ENCODE measurements at regions not wholly inside any gene's neighbourhood (a gene's known extent, or its start where the extent isn't known, plus 50 kb on each side); places are given as distances from the start of the nearest gene placed in this dataset.

- Histone ChIP-seq H3K4me3 (ENCODE audit: low read depth in 1 of 3, low read length in 3 of 3) (no peak overlapping the region), H3K9ac (ENCODE audit: low read depth in 1 of 2, low read length in 2 of 2) (no peak overlapping the region), H3K4me1 (ENCODE audit: control insufficient read depth in 4 of 4, insufficient read depth in 4 of 4, low read length in 3 of 4) (no peaks in the 10 kb centered on the region), H3K27me3 (ENCODE audit: control insufficient read depth in 4 of 4, insufficient read depth in 4 of 4, low read length in 3 of 4) (no peaks in the 10 kb centered on the region), H3K36me3 (ENCODE audit: control insufficient read depth in 4 of 4, insufficient read depth in 3 of 4, low read depth in 1 of 4, low read length in 3 of 4) (no peaks in the 10 kb centered on the region), H3K27ac (ENCODE audit: low read depth in 1 of 2, low read length in 2 of 2) (no peak overlapping the region), H3K9me3 (ENCODE audit: control insufficient read depth in 4 of 4, low read length in 3 of 4) (no peaks in the 10 kb centered on the region)
- TF ChIP-seq, protein P1, sequence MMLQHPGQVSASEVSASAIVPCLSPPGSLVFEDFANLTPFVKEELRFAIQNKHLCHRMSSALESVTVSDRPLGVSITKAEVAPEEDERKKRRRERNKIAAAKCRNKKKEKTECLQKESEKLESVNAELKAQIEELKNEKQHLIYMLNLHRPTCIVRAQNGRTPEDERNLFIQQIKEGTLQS (IDR thresholded peaks at IDR 0.05): no peak
- TF ChIP-seq CTCF (IDR thresholded peaks at IDR 0.05; ENCODE audit: low read depth, low read length, missing input control): no peak
- WGBS: 68% methylated on average over 2 of the region's 2 CpGs
- no peak for DNase-seq (ENCODE audit: low spot score)
Observed at GRCh38 chr7:46449743-46450142, 528.7 kb upstream of the IGFBP3 start.

GRCh38 chr7:46448478-46448877 is 527.4 kb upstream of the IGFBP3 start:
- Histone ChIP-seq H3K4me1 (ENCODE audit: control insufficient read depth in 4 of 4, insufficient read depth in 4 of 4, low read length in 3 of 4) (no peaks in the 10 kb centered on the region), H3K4me3 (ENCODE audit: low read depth in 1 of 3, low read length in 3 of 3) (no peak overlapping the region), H3K36me3 (ENCODE audit: control insufficient read depth in 4 of 4, insufficient read depth in 3 of 4, low read depth in 1 of 4, low read length in 3 of 4) (no peaks in the 10 kb centered on the region), H3K9me3 (ENCODE audit: control insufficient read depth in 4 of 4, low read length in 3 of 4) (no peaks in the 10 kb centered on the region), H3K9ac (ENCODE audit: low read depth in 1 of 2, low read length in 2 of 2) (no peak overlapping the region), H3K27me3 (ENCODE audit: control insufficient read depth in 4 of 4, insufficient read depth in 4 of 4, low read length in 3 of 4) (no peaks in the 10 kb centered on the region), H3K27ac (ENCODE audit: low read depth in 1 of 2, low read length in 2 of 2) (no peak overlapping the region)
- TF ChIP-seq, protein P1 (IDR thresholded peaks at IDR 0.05): no peak
- TF ChIP-seq CTCF (IDR thresholded peaks at IDR 0.05; ENCODE audit: low read depth, low read length, missing input control) (no peak), FOXA2 (IDR thresholded peaks at IDR 0.05) (no peak), JUND (IDR thresholded peaks at IDR 0.05) (no peak), TAF1 (conservative IDR thresholded peaks at IDR 0.05) (no peak), RXRA (IDR thresholded peaks at IDR 0.05) (no peak), NR2F2 (IDR thresholded peaks at IDR 0.05) (no peak), FOXA1 (IDR thresholded peaks at IDR 0.05) (no peak), HNF4G (IDR thresholded peaks at IDR 0.05) (no peak), HNF4A (conservative IDR thresholded peaks at IDR 0.05) (no peak), YY1 (IDR thresholded peaks at IDR 0.05) (no peak), RAD21 (IDR thresholded peaks at IDR 0.05) (no peak), EGR1 (IDR thresholded peaks at IDR 0.05; ENCODE audit: low read depth in 2 of 2) (no peak), SP1 (IDR thresholded peaks at IDR 0.05) (no peak), GABPA (IDR thresholded peaks at IDR 0.05 in 1 of 2, conservative IDR thresholded peaks at IDR 0.05 in 1 of 2) (no peak)
- TF ChIP-seq, protein P2, sequence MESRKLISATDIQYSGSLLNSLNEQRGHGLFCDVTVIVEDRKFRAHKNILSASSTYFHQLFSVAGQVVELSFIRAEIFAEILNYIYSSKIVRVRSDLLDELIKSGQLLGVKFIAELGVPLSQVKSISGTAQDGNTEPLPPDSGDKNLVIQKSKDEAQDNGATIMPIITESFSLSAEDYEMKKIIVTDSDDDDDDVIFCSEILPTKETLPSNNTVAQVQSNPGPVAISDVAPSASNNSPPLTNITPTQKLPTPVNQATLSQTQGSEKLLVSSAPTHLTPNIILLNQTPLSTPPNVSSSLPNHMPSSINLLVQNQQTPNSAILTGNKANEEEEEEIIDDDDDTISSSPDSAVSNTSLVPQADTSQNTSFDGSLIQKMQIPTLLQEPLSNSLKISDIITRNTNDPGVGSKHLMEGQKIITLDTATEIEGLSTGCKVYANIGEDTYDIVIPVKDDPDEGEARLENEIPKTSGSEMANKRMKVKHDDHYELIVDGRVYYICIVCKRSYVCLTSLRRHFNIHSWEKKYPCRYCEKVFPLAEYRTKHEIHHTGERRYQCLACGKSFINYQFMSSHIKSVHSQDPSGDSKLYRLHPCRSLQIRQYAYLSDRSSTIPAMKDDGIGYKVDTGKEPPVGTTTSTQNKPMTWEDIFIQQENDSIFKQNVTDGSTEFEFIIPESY (IDR thresholded peaks at IDR 0.05): no peak
- TF ChIP-seq, protein P3, sequence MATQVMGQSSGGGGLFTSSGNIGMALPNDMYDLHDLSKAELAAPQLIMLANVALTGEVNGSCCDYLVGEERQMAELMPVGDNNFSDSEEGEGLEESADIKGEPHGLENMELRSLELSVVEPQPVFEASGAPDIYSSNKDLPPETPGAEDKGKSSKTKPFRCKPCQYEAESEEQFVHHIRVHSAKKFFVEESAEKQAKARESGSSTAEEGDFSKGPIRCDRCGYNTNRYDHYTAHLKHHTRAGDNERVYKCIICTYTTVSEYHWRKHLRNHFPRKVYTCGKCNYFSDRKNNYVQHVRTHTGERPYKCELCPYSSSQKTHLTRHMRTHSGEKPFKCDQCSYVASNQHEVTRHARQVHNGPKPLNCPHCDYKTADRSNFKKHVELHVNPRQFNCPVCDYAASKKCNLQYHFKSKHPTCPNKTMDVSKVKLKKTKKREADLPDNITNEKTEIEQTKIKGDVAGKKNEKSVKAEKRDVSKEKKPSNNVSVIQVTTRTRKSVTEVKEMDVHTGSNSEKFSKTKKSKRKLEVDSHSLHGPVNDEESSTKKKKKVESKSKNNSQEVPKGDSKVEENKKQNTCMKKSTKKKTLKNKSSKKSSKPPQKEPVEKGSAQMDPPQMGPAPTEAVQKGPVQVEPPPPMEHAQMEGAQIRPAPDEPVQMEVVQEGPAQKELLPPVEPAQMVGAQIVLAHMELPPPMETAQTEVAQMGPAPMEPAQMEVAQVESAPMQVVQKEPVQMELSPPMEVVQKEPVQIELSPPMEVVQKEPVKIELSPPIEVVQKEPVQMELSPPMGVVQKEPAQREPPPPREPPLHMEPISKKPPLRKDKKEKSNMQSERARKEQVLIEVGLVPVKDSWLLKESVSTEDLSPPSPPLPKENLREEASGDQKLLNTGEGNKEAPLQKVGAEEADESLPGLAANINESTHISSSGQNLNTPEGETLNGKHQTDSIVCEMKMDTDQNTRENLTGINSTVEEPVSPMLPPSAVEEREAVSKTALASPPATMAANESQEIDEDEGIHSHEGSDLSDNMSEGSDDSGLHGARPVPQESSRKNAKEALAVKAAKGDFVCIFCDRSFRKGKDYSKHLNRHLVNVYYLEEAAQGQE (IDR thresholded peaks at IDR 0.05): no peak
- TF ChIP-seq, protein P4, sequence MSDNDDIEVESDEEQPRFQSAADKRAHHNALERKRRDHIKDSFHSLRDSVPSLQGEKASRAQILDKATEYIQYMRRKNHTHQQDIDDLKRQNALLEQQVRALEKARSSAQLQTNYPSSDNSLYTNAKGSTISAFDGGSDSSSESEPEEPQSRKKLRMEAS (IDR thresholded peaks at IDR 0.05): no peak
- DNase-seq (ENCODE audit: low spot score): no peak
- 93% methylated on average over 5 of the region's 5 CpGs for WGBS

Data from liver (tissue), 8 donors.